ENCODE measurements at regions not wholly inside any gene's neighbourhood (a gene's known extent, or its start where the extent isn't known, plus 50 kb on each side); places are given as distances from the start of the nearest gene placed in this dataset.
A peak's percentile ranks its signal among the peaks of the same experiment; 100 is the strongest.

DNA sequence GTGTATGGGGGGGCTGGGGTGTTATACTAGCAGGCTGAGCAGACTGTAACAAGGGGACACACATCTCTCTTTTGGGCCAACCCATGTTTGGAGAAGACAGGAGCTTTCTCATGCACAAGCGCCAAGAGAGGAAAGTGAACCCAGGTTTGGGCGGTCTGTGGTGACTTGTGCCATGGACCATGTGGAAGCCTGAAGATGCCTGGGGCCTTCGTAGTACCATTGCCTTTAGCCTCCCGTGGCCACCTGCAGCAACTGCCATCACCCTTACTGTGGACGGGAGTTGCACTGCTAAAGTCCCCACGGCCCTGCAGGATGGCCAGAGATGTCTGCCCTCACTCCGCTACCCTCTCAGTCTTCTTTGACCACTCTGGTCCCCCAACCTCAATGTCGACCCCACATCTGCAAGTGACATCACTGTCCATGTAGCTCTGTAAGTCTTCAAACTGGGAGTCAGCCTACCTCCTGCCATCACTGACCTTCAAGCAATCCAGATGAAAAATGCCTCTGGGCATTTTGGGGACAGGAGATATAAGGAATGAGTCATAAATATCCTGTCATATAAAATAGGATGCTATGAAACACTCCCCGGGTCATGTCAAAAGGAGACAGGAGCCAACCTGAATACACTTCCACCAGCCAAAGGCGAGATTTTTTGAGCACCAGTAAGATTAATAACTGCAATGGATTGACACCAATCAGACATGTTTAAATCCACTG is 74.7 kb upstream of the C15orf39 start:
- DNase-seq (no peak), ATAC-seq (no peak)
- intact Hi-C loops (cut with micrococcal nuclease), result no loop called here

DNA sequence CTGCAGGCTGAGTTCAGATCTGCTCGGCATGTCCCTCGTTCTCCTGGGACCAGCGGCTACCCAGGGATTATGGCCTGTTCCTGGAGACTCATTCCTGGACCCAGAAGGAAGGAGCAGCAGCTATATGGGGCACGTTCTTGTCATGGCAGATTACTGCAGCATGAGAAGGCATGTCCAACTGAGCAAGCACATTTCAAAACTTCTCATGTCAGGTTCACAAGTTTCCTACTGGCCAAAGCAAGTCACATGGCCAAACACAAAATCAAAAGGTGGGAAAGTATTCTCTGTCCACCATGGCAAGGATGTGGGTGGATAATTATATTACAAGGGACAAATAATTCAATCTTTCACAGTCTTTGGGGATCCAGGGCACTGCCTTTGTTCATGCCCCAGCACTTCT is 71.9 kb upstream of the C15orf39 start:
- DNase-seq, result no peak
- intact Hi-C loops (cut with micrococcal nuclease), result no loop called here
- no peak for ATAC-seq

DNA sequence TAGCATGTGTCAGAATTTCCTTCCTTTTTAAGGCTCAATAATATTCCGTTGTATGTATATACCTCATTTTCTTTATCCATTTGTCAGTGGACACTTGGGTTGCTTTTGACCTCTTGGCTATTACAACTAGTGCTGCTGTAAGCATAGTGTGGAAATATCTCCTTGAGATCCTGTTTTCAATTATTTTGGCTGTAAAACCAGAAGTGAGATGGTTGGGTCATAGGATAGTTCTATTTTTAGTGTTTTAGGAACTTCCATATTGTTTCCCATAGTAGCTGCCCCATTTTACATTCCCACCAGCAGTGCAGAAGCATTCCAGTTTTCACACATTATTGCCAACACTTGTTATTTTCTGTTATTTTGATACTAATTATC is 70.4 kb upstream of the C15orf39 start:
- intact Hi-C loops (cut with micrococcal nuclease), result no loop called here
- DNase-seq (no peak), ATAC-seq (peak; percentile 53)

DNA sequence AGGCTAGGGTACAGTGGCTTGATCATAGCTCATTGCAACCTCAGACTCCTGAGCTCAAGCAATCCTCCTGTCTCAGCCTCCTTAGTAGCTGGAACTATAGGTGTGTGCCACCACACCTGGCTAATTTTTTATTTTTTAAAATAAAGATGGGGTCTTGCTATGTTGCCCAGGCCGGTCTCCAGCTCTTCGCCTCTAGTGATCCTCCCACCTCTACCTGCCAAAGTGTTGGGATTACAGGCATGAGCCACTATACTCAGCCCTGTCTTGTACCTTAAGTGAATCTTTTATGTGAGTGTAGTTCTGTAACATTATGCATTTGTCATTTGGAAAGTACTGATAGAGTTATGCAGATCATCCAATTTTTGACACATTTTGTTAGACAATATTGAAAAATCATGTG is 66.9 kb upstream of the C15orf39 start:
- intact Hi-C loops (cut with micrococcal nuclease), result no loop called here
- no peak for DNase-seq
- ATAC-seq, result no peak

DNA sequence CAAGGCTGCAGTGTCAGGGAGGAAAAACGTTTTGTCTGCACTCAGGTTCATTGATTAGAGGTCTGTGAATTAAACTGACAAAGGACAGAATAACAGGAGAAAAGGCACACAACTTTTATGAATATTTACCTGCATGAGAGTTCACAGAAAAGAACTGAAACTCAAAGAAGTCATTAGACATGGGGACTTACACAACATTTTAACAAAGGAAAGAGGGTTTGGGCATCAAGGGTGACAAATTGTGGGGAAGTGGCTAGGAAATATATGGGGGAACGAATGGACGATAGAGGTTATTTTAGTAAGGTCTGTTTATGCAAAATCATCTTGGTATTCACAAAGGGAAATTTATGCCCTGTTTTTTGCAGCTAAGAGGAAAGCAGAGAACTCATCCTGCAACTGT is 65.6 kb upstream of the C15orf39 start:
- ATAC-seq (no peak), DNase-seq (no peak)
- intact Hi-C loops (cut with micrococcal nuclease), result no loop called here

DNA sequence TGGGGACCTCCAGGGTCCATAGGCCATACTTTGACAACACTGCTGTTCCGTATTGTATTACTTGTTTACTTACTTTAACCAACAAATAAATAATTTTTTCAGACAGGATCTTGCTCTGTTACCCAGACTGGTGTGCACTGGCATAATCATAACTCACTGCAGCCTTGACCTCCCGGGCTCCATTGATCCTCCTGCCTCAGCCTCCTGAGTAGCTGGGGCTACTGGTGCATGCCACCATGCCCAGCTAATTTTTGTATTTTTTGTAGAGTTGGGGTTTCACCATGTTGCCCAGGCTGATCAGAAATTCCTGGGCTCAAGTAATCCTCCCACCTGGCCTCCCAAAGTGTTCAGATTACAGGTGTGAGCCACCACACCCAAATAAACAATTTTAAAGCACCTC is 64.9 kb upstream of the C15orf39 start:
- DNase-seq (no peak), ATAC-seq (no peak)
- intact Hi-C loops (cut with micrococcal nuclease), result no loop called here

DNA sequence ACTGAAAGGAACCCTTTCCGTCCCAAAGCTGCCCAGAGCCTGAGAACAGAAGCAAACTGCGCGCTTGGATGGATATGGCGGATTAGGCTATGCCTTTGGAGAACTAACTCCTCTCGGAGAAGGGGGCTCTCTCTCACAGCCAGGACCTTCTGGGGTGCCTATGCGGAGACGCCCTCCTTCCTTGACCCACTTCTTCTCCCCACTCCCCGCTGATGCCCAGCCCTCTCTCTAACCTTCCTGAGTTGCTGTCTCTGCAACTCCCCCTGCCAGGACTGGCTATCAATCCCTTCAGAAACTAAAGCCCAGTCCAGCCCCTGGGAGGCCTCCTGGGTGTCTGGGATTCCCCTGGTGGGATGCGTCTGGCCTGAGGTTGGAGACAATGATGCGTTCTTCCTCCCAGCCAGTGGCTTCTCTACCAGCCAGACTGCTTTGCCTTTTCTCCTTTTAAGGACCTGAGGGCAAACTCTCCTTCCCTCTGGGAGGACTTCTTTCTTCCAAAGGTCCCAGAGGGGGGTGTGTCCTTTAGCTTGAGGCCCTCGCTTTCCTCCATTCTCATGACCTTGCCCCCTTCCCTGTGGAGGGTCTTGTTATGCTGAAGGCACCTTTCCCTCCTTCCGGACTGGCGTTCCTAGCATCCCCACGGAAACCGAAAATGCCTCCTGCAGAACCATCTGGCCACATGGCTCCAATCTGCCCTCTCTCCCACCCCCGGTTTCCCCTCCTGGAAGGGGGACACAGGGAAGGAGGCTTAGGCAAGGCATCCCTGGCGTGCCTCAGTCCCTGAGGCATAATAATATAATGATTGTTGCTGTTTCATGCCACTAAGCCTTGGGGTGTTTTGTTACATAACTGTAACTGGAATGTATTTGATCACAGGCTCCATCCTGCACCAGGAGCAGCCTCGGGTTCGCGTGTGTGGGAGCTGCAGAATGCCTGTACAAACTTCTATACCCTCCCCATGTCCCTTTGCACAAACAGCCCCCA is 63.4 kb upstream of the C15orf39 start:
- no peak for DNase-seq
- intact Hi-C loops (cut with micrococcal nuclease), result no loop called here
- no peak for ATAC-seq

DNA sequence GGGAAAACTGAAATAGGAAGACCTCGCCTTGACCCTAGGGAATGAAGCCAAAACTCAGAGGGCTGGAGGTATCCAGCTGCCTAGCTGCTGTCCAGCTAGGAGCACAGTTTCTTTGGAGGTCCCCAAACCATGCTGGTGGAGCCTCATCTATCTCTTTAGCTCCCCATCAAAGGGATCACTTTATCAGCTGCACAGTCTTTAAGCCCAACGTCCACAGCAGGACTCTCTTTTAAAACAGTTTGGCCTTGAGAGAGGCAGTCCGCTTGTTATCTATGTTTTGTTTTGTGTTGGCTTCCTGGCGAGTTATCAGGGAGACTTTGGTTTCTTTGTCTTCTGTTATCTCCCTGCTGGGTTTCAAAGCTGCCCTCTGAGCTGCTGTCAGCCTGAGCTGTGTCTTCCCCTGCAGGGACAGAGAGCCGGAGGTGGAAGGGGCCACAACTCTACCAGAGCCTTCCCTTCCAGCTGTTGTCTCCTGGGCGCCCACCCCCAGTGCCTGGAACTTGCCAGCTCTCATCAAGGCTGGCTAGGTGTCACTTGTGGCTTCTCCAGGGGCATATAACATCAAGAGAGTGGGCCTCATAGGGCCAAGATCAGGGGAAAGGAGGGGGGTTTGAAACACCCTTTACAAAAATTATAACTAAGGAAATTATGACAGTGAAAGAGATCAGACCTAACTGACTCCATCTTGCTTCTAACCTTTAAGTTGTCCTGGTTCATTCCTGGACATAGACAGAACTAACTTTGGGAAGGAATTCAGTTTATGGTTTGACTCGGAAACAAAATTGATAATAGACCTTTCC is 61.4 kb upstream of the C15orf39 start:
- ATAC-seq (no peak), DNase-seq (no peak)
- intact Hi-C loops (cut with micrococcal nuclease), result no loop called here

DNA sequence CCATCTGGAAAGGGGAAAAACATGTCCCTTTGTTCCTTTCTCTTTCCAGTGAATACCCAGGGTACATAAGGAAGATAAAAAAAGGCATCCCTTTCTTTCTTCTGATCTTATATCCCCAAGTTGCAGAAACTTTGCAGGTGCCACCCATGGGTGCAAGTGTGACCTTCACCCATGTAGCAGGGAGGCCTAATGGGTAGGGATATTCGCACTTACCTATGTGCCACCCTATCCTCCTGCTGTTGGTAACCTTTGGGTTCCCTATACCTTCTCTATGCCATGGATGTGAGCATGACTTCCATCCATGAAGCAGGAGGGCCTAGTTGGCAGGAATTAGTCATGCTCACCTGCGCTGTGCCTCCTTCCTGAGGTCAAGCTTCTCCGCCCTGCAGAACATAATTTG is 59.2 kb upstream of the C15orf39 start:
- no peak for DNase-seq
- intact Hi-C loops (cut with micrococcal nuclease), result no loop called here
- ATAC-seq, result no peak

DNA sequence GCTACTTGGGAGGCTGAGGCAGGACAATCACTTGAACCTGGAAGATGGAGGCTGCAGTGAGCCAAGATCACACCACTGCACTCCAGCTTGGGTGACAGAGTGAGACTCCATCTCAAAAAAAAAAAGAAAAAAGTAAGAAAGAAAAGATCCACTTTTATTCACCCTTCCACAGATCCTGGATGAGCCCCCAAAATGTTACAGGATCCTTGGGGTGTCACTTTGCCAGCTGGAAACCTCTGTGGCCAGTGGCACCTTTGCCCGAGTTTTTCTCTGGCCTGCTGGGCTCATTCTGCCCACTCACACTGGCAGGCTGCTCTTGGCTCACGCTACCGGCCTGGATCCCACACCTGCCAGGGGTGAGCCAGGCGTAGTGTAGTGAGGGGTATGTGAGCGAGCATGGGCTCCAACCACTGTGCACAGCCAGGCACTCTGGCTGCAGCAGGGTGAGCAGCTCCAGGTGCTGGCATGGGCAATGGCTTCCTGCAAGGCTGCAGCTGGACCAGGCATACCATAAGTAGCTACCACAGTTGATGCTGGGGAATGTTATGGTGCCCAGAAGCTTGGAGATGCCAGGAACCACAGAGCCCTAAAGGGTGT is 57.8 kb upstream of the C15orf39 start:
- no peak for DNase-seq
- intact Hi-C loops (cut with micrococcal nuclease), result no loop called here
- no peak for ATAC-seq

DNA sequence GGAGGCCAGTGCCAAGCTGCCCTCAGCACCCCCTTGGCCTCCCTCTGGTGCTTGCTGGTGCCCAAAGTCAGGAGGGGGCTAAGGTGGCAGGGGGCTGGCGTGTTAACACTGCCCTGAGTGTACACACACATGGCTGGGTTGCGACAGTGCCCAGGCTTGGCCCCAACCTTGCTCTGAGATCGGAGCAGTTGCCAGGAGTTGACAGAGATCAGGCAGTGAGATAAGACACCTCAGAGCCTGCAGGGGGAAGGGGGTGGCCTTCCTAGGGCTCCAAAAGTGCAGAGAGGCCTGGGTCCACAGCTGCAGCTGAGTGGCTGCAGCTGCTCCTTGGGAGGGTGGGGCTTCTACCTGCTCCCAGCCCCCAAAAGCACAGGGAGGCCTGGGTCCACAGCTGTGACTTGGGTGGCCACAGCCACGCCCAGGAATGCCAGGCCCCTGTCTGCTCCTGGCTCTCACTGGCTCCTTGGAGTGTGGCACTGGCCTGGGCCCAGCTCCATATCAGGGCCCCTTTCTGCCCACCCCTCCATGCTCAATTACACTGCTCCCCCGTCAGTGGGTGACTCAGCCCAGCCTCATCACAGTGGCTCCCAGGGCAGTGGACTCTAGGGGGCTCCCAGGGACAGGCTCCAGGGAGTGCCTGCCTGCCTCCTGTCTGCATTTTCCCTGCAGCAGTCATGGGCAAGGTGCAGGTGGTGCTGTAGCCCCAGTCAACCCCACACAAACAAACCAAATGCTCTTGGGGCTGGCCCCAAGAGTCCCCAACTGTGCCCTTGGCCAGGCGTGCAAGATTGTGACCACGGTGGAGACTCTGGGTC is 56.4 kb upstream of the C15orf39 start:
- intact Hi-C loops (cut with micrococcal nuclease), result no loop called here
- ATAC-seq (no peak), DNase-seq (no peak)

DNA sequence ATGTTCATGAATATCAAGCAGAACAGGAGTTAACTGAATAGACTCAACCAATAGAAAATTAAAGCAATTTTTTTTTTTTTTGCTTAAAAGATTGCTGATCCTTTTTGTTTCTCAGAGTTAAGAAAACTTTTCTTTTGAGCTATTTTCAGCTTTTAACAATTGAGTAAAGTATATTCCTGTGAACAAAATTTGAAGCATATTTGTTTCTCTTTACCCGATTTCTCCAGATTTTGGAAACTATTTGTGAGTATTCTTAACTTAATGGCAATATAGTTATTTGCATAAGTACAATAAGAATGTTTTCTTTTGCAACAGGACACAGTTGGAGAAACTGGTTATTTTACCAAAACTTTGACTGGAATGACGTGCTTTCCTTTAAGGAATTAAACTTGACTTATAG is 53.4 kb upstream of the C15orf39 start:
- ATAC-seq (no peak), DNase-seq (no peak)
- intact Hi-C loops (cut with micrococcal nuclease), result no loop called here

DNA sequence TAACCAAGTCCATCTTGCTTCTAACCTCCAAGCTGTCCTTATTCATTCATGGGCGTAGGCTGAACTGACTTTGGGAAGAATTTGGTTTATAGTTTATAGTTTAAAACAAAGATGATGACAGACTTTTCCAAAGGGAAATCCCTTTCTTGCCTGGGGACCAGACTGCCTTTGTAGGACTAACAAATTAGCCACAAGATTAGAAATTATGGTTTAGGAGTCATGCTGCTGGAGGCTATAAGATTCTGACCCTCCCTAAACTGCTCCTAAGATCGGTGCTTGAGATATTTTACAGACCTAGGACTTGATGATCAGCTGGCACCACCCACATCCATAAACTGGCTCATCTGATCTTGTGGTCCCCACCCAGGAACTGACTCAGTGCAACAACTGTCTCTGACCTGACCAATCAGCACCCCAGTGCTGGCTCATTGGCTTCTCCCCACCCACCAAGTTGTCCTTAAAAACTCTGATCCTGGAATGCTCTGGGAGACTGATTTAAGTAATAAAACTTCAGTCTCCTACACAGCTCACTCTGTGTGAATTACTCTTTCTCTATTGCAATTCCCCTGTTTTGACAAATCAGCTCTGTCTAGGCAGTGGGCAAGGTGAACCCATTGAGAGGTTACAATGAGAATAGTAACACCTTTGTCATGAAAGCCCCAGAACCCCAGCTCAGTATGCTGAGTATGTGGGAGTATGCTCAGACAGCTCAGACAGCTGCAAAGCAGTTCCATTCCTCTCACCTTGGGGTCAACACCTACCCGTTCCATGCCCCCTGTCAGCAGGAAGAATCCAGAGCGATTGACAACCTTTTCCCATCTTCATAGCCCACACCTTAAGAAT is 51.6 kb upstream of the C15orf39 start:
- intact Hi-C loops (cut with micrococcal nuclease), result no loop called here
- ATAC-seq (peak; percentile 33), DNase-seq (no peak)

DNA sequence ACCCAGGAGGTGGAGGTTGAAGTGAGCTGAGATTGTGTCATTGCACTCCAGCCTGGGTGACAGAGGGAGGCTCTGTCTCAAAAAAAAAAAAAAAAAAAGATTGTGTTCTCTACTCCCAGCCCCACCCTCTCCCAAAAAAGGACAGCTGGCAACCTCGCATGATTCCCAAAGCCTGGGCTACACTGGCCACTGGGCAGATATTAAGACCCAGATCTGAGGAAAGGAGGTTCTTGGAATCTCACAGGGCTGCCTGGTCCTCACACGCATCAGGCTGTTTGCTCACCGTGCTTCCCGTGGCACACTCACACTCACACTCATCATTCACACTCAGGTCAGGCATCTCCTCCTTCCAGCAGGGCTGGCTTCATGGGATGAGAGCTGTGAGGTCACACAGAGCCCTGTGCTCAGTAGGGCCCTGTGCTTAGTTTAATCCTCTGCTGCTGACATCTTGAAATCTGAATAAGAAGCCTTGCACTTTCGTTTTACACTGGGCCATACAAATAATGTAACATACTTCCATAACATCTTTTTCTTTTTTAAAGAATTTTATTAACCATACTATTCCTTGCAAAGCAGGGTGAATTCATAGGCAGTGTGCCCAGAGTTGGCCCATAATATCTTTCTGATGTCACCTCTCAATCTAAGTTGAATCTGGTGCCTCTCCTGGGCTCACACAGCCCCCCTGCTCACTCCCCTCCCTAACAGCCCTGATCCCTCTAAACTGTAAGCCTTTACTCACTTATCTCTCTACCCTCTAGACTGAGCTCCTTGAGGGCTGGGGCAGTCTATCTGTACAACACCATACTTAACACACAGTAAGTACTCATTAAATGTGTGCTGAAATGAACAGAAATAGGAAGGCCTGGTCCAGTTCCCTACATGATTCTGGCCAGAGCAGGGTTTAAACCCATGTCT is 50.2 kb upstream of the C15orf39 start:
- ATAC-seq (peak; percentile 55), DNase-seq (no peak)
- intact Hi-C loops (cut with micrococcal nuclease), result no loop called here
